GM12878 (cell line): ENCODE measurements at regions not wholly inside any gene's neighbourhood (a gene's known extent, or its start where the extent isn't known, plus 50 kb on each side); places are given as distances from the start of the nearest gene placed in this dataset.

Source experiments
- EGR1 ChIP-seq, 2 experiments: IDR thresholded peaks; 1 replicate in 1 of 2; 2 replicates in 1 of 2; pipeline ENCODE4 v1.6.1; 2011 to 2012; ENCODE audit warnings: low read depth in 2 of 2, low read length in 2 of 2, borderline replicate concordance in 1 of 2, mild to moderate bottlenecking in 1 of 2, moderate library complexity in 1 of 2
- NFIC ChIP-seq: IDR thresholded peaks from 2 replicates; pipeline ENCODE4 v1.6.1; 2012; ENCODE audit warnings: low read depth, mild to moderate bottlenecking, inconsistent platforms, low read length, moderate library complexity
- RCOR1 ChIP-seq: conservative IDR thresholded peaks from 2 replicates; pipeline ENCODE4 v1.6.1; 2012; ENCODE audit warnings: low read depth, low read length, improper control_type of control experiment
- SIN3A ChIP-seq: IDR thresholded peaks from 2 replicates; pipeline ENCODE4 v1.6.1; 2012; ENCODE audit warnings: low read depth, low read length, improper control_type of control experiment
- STAT3 ChIP-seq: IDR thresholded peaks from 2 replicates; pipeline ENCODE4 v1.6.1; 2011; ENCODE audit warnings: low read depth, low read length, improper control_type of control experiment
- TAF1 ChIP-seq: IDR thresholded peaks from 2 replicates; pipeline ENCODE4 v1.6.1; 2011; ENCODE audit warnings: mild to moderate bottlenecking, low read depth, low read length, borderline replicate concordance
- ZNF217 ChIP-seq: fragments of 450-650 bp; IDR thresholded peaks from 2 replicates; pipeline ENCODE4 v1.6.1; 2017; ENCODE audit warnings: antibody characterized with exemption, mild to moderate bottlenecking
- TF ChIP-seq, protein P1 (sequence below): IDR thresholded peaks from 2 replicates; pipeline ENCODE4 v1.6.1; 2011; ENCODE audit warnings: low read depth, mild to moderate bottlenecking, low read length, moderate library complexity, borderline replicate concordance; ENCODE audit errors: extremely low read depth
- TF ChIP-seq, protein P2 (sequence below), 3 experiments: IDR thresholded peaks in 2 of 3; conservative IDR thresholded peaks in 1 of 3; 2 replicates each; pipeline ENCODE4 v1.5.1; 2011; ENCODE audit warnings: low read depth in 3 of 3, low read length in 3 of 3, mild to moderate bottlenecking in 3 of 3, control low read depth in 2 of 3, moderate library complexity in 2 of 3, inconsistent platforms in 1 of 3, mixed read lengths in 1 of 3; ENCODE audit not compliant: control insufficient read depth in 2 of 3, insufficient read depth in 1 of 3; ENCODE audit errors: extremely low read depth in 1 of 3

- TF ChIP-seq, protein P1, sequence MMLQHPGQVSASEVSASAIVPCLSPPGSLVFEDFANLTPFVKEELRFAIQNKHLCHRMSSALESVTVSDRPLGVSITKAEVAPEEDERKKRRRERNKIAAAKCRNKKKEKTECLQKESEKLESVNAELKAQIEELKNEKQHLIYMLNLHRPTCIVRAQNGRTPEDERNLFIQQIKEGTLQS: no peak
- TF ChIP-seq EGR1 (IDR thresholded peaks at IDR 0.05; ENCODE audit: borderline replicate concordance in 1 of 2, low read depth in 2 of 2, low read length in 2 of 2) (no peak), RCOR1 (no peak), SIN3A (no peak), ZNF217 (no peak), STAT3 (no peak), TAF1 (no peak), NFIC (no peak)
- TF ChIP-seq, protein P2, sequence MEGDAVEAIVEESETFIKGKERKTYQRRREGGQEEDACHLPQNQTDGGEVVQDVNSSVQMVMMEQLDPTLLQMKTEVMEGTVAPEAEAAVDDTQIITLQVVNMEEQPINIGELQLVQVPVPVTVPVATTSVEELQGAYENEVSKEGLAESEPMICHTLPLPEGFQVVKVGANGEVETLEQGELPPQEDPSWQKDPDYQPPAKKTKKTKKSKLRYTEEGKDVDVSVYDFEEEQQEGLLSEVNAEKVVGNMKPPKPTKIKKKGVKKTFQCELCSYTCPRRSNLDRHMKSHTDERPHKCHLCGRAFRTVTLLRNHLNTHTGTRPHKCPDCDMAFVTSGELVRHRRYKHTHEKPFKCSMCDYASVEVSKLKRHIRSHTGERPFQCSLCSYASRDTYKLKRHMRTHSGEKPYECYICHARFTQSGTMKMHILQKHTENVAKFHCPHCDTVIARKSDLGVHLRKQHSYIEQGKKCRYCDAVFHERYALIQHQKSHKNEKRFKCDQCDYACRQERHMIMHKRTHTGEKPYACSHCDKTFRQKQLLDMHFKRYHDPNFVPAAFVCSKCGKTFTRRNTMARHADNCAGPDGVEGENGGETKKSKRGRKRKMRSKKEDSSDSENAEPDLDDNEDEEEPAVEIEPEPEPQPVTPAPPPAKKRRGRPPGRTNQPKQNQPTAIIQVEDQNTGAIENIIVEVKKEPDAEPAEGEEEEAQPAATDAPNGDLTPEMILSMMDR (IDR thresholded peaks at IDR 0.05 in 2 of 3, conservative IDR thresholded peaks at IDR 0.05 in 1 of 3; ENCODE audit: control insufficient read depth in 2 of 3, extremely low read depth in 1 of 3, insufficient read depth in 1 of 3, low read depth in 3 of 3, low read length in 3 of 3): no peak
Measured at GRCh38 chr11:104380358-104380757, 216.4 kb upstream of the PDGFD start.
